Posterior cingulate gyrus (tissue), 11 donors: ENCODE measurements at regions not wholly inside any gene's neighbourhood (a gene's known extent, or its start where the extent isn't known, plus 50 kb on each side); places are given as distances from the start of the nearest gene placed in this dataset.
A peak's percentile ranks its signal among the peaks of the same experiment; 100 is the strongest.

Experiments used
- DNase-seq, 10 donors: peaks; one replicate each; pipeline versions ENCODE4 v3.0.0 to v3.0.0-alpha.2; 2020 to 2021; ENCODE audit warnings: mixed read lengths in 3 of 10
- intact Hi-C: fragments of 100-400 bp; cut with DNase I; formaldehyde crosslinking; loops from one replicate; pipeline ENCODE4 v1.15.1; 2023

DNA sequence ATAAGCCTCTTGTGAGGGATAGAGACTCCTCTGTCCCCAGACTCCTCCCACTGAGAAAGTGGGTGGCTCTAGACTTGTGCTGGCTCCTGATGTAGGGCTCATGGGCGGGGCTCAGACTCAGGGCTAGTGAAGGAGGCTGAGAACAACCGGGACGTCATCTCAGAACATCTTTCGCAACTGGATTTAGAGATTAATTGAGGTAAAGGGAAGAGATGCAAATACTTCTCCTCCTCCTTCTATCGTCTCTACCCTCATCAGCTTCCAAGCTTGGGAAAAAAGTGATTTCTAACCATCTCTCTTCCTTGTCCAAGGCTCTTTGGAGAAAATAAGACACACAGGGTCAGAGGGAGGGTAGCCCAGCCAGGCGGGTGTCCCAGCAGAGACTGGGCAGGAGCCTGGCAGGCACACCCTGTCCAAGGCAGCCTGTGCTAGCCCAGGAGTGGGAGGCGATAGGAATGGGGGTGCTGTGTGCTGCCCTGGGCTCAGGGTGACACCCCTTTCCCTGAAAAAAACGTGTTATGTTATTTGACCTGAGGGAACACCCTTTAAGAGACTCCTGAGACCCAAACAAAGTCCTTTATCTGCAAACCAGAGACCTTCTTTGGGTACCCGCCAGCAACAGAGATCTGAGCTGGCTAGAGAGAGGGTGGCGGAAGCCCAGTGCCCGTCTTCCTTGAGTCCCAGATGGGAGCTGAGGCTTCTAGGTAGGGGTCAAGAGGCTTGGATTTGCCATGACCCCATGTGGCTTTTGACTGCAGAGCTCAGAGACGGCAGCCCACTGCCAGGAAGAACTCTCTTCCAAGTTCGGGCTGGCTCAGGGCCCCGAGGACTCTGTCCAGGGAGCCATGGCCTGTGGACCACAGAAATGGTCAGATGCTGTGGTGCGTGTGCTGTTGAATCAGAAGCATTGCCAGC, 160.9 kb downstream of the ADAMTS15 start:
- intact Hi-C loops, result no loop called here
- DNase-seq, result peak in 1 of 10 donors; percentile 64

DNA sequence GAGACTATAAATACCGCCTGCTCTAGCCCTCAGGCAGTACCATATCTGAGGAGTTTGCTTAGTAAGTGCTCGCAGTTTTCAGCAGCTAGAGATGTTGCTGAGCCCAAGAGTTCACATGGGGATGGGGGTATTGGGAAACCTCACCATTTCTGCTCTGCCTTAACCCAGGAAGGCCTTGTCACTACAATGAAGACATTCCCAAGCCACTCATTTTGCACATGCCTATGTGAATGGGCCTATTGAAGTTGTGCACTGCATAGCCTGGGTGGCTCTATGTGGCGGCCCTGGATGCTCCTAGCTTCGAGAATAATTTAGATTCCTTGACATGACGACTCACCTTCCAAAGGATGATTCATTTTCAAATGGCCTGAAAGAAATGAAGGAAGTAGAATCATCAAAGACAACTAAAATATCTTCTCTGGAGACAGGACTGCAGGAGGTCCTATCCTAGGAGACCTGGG, 163.4 kb downstream of the ADAMTS15 start:
- intact Hi-C loops, result no loop called here
- DNase-seq, result peak in 1 of 10 donors; percentile 59

DNA sequence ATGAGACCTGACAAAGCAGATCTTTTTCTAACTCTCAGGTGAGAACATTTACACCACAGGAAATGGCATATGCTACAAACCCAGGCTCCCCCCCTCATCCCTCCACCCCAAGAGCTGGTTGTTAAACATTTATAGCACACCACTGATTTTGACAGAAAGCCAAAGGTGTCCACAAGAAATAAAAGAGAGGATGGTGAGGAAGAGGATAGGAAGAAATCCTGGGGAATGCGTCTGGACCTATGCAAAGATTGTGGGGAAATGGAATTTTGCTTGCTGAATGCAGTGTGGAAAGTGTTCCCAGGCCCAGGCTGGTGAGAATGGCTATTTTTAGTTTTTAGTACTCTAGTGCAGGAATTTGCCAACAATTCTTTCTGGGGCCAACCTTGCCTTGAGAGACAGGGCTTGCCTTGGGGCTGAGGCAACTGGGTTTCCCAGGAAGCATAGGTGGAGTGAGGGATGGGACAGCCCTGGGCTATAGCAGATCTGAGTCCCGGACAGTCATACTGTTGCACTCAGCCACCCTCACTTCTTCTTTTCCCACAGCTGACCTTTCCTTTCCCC, 163.9 kb downstream of the ADAMTS15 start:
- intact Hi-C loops, result no loop called here
- peak in 2 of 10 donors; percentile 53 to 61 for DNase-seq

DNA sequence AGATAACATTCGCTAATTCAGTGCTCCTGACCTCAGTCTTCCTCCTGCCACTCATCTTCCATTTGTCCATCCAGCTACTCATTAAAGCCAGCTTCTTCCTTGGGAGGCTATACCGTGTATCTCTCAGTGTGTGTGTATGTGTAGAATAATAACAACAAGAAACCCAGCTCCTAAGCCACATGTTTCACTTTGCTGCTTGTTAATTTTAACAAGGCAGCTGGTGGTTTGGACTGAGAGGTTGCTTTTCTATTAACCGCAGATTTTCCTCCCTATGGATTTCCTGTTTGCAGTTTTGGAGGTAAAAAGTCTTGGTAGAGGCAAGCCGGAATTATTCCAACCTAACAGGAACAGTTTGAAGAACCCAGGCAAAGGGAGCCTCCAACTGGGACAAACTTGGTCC, 165.0 kb downstream of the ADAMTS15 start:
- intact Hi-C loops, result no loop called here
- no peak for DNase-seq

DNA sequence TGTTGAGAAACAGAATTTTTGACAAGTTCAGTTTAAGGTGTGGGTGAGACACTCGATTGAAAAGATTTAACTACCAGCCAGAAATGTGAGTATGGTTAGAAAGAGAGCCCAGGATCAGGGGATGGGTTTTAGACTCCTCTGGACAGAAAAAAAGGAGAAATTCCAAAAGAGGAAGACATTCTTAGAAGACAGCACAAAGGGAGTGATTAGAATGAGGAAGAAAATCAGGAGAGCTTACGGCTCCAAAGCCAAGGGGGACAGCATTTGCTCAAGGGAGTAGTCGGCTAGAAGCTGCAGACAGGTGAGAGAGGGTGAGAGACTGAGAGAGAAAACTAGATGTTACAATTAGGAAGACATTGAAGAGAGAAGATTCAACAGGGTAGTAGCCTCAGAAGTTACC, 166.1 kb downstream of the ADAMTS15 start:
- DNase-seq, result no peak
- intact Hi-C loops, result no loop called here

DNA sequence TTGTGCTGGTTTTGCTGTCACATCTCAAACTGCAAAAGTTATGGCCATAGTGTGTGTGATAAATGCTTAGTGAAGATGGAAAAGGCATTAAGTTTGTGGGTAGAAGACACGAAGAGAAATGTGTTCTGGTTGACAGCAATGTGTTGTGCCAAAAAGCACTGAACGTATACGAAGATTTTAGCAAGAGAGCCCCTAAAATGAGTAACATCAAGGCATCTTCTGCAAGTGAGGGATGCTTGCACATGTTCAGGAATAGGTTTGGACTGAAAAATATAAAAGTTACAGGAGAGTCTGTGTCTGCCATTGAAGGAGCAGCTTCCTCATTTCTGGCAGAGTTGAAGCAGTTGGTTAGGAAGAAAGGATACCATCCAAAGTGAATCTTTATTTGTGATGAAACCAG, 167.1 kb downstream of the ADAMTS15 start:
- DNase-seq, result no peak
- intact Hi-C loops, result no loop called here

DNA sequence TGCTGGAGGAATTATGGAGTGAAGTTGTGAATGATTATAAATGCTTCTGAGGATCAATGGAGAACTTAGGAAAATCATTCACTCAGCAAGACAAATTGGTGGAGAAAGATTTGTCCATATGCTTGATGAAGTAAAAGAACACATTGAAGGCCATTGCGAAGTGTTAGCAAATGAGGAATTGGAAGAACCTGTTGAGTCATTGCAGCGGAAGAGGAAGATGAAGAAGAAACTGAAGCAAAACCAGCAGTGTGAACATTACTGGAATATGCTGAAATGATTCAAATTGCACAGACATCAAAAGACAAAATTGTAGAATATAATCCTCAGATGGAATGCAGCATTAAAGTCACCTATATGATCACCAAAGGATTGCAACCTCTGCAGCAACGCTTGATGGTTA, 168.1 kb downstream of the ADAMTS15 start:
- intact Hi-C loops, result no loop called here
- DNase-seq, result no peak

DNA sequence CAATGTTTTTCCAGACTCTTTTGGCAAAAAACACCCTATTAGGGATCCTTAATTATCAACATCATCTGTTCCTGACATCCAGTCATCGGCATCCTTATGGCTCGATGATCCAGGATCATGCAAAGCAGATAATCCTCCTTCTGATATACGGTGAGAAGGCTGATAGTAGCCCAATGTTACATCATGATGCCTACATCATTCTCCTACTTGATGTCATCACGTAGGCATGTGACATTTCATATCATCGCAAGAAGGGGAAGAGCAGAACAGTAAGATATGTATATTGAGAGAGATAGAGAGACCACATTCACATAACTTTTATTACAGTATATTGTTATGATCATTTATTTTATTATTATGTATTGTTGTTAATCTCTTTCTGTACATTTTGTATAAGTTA, 168.6 kb downstream of the ADAMTS15 start:
- no peak for DNase-seq
- intact Hi-C loops, result no loop called here

DNA sequence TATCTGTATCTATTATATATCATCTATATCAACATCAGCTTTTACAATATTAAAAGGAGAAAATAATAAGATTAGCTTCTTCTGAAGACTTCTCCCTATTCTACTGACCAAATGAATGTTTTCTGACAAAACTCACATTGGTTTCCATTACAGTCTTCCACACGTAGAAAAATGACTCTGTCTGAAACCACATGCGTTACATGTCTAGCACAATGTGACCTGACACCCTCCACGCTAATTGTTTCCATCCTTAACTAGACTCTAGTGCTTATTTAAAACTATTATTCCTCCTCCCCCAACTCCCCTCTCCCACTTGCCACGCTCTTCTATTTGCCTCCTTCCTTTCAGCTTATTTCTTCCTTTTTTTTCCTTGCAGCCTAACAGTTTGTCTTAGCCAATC, 172.1 kb downstream of the ADAMTS15 start:
- intact Hi-C loops, result no loop called here
- no peak for DNase-seq

DNA sequence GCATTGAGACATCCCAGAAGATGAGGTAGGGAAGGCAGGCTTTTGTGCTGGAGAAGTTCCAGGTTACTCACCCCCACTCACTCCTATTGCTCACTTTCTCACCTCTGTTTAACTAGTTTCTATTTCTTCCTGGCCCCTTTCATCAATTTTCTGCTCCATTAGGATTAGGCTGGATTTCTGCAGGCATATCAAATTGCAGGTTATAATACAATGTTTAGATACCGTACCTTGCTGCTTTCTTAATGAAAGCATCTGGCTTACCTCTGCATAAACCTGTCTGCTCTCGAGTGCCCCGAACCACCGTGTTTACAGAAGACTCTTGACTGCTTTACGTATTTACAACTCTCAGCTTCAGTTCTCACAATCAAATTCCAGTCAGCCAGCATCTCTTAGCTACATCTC, 173.7 kb downstream of the ADAMTS15 start:
- no peak for DNase-seq
- intact Hi-C loops, result no loop called here

DNA sequence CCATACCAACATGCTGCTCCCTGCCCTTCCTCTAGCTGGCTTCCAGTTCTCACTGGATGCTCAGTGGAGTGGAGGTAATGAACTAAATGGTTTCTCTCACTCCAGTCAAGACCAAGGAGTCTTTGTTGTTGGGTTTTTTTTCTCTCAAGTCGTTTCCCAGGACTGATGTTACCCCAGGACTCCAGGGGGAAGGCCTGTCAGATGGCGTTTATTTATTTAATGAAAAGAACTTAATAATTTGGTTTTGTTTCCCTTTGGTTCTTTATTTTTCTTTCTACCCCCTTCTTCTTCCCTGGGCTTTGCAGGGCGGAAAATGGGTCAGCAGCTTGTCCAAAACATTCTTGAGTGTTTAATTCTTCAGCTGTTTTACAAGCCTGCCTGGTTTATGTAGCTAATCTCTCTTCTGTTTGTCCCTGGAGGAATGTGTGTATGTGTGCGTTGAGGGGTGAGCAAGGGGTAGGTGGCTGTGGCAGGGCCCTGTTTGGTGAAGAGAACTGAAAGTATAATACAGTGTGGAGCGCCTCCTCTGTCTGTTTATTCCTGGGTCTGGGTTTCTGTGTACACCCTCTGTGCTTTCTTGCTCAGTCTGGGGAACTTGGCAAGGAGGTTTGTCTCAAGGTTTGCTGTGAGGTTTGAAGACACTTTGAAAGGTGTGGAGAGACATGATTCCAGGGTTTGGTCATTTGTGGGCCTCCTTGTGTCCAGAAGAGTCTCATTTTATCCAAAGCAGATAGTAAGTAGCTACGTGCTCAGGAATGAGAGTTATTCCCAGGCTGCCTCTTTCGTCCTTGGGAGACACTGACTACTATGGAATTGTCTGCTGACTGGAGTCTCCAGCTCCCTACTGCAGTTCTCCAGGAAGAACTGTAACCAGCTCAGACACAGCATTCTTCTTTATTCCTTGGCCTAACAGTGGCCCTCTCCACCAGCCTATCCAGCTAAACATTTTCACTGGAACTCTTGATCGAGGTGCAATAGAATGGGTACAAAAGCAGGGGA, 175.5 kb downstream of the ADAMTS15 start:
- intact Hi-C loops, result no loop called here
- no peak for DNase-seq

DNA sequence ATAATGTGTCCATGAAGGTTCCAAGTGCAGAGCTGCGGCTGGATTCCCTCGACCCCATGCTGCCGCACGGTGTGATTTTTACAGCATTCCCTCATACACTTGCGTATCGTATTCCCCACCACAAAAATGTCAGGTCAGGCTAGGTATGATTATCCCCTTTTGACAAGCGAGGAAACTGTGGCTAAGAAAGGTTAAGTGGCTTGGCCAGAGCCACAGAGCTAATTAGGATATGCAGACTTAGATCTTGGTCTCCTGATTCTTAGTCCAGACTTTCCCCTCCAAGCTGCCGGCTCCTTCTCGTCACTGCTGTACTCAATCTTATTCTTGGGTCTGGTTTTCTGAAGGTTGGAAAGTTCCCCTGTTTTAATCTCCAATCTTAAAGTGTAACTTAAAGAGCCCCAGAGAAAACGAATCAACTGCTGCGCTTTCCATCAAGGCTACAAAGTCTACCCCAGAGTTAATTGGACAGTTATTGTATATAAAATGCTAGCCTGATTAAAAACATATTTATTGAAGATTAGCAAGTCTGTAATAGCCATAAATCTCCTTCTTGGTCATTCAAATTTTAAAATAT, 176.6 kb downstream of the ADAMTS15 start:
- intact Hi-C loops, result no loop called here
- no peak for DNase-seq

DNA sequence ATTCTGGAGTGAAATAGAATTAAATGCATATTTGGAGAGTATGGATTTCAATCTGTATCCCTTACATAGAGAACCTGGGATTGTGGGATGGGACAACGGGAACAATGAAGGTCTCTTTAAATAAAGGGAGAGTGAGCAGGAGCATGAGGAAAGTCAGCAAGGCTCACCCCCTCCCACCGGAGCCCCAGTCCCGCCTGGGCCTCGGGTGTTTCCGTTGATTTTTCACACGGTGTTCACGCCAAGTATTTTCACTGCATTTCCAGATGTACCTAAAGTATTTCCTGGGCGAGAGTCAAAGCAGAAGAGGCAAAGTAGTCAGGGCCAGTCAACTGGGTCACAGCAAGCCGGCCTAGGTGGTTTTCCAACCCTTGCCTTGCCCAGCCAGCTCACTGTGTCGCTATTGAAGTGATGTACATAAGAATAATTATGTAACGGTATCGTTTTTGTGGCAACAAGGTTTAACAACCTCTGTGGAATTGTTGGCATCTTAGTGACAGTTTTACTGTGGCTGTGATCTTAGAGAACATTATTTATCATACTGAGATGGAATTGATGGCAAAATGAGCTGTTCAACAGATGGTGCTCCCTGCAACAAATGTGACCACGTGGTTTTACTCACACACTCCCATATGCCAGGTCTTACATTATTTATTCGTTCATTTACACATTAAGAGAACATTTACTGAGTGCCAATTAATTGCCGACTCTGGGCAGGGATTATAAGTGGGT, 177.3 kb downstream of the ADAMTS15 start:
- DNase-seq, result no peak

DNA sequence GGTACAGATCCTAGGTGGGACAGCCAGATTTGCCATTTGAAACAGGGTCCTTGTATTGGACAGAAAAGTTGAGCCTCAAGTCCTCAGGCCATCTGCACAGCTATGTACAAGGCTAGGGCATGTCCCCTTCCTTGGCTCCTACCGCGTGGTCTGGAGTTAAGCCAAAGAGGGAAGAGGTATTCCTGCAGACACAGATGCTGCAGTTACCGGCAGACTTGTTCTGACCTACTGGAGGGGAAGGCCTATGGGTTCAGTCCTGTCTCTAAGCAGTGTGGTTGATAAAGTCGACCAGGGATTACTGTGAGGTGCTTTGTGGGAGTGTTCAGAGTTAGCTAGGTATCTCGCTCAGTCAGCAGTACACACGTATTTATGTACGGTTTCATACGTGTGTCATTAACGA, 180.6 kb downstream of the ADAMTS15 start:
- DNase-seq, result no peak
- intact Hi-C loops, result no loop called here

More for the DNA sequence above, 177.3 kb downstream of the ADAMTS15 start:
- intact Hi-C loops, result no loop called here

DNA sequence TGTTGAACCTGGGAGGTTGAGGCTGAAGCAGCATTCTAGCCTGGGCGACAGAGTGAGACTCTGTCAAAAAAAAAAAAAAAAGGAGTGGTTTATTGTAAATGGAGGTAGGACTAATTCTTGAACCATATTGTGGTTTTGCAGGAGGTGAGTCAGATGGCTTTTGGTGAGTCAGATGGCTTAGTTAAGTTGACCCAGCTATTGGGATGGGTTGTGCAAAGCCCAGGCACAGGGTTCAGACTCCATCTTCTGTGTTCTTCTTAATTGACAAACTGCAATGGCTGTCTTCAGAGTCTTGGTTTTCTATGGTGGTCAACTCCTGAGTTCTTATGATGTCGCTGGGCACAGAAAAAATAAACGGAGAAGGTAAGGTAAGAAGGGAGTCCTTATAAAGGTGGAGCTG, 182.7 kb downstream of the ADAMTS15 start:
- DNase-seq, result no peak
- intact Hi-C loops, result no loop called here

DNA sequence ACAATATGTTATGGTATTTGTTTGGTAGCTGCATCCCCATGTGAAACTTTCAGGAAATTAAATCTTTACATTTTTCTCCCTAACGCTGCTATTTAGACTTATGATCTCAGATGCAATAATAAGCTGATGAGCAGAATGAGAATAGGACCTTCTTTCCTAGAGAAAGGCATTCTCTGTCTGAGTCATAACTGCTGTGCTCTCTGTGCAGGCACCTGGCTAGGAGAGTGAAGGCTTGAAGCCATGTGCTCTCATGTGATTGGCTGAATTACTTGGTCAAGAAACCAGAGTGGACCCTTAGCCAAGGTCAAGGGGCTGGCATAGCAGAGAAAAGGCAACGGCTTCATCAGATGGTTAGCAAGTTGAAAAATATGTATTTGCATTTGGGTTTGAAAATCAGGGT, 185.0 kb downstream of the ADAMTS15 start:
- intact Hi-C loops, result no loop called here

DNA sequence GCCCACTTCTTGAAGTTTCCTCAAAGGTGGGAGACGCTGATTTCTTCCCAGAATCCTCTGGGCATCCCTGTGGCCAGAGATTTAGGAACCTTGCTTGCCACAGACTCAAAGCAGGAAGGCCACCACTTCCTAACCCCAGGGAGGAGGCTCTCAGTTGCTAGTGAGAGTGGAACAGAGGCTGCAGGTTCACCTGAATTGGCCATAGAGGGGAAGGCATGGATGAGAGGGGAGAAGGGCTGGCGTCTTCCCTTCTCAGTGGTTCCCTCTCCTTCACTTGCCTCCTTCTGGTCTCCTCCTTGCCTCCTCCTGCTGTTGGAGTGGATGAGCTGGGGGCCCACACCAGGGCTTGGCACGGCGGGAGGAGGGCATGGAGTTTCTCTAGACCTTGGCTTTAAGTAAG, 185.7 kb downstream of the ADAMTS15 start:
- no peak for DNase-seq
- intact Hi-C loops, result no loop called here

More for the DNA sequence above, 185.0 kb downstream of the ADAMTS15 start:
- no peak for DNase-seq

DNA sequence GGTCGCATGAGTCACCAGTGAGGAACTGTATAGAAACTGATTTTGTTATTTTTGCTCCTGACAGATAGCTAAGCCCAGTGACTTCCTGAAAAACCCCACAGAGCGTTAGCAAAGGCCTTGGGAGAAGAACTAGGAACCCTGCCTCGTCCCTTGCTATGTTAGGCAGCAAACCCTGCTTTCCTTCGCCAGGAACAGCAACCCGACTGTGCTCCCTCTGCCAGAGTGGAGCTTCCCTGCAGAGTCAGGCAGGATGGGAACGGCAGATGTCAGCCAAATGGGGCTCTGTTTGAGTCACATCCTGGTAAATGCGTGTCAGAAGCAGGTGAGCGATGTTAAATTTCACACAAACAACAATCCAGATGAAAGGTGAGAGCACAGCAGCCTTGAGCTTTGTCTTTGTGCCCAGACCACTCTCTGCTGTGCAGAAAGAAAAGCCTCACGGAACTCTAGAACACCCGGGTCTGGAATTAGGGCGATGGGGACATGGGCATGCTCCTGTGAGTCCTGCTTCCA, 186.6 kb downstream of the ADAMTS15 start:
- no peak for DNase-seq
- intact Hi-C loops, result no loop called here

DNA sequence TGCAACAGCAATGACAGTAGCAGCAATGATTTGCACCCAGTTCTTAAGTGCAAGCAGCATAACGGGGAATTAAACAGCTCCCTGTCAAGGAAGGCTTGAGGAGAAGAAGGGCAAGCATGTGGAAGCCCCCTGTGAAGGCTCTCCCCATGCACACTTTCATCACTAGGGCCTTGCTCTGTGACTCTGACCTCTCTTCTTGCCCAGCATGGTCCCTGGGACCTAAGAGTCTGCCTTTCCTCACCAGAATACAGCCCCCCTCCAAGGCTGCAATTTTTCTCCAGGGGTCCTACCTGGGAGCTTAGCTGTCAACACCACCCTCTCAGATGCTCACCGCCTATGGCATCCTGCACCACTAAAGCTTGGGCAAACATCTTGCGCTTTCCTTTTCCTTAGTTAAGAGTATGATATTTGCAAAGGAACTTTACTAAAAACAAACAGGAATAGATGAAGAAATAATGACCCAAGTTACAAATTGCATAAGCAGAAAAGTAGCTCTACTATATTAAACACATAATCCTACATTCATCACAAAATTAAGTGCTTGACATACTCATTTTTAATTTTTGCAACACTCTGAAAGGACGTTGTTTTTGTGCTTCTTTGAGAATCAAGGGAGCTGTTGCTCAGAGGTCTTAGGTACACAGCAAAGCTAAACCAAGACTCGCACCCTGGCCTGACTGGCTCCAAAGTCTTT, 187.6 kb downstream of the ADAMTS15 start:
- intact Hi-C loops, result no loop called here

More for the DNA sequence above, 187.6 kb downstream of the ADAMTS15 start:
- DNase-seq, result no peak
